PFSK-1 (cell line): ENCODE measurements at regions not wholly inside any gene's neighbourhood (a gene's known extent, or its start where the extent isn't known, plus 50 kb on each side); places are given as distances from the start of the nearest gene placed in this dataset.

ENCODE experiments used
- FOXP2 ChIP-seq: optimal IDR thresholded peaks from 2 replicates; pipeline ENCODE3; 2011; ENCODE audit warnings: borderline replicate concordance, control low read depth, inconsistent platforms; ENCODE audit not compliant: insufficient read depth; ENCODE audit errors: extremely low read length, extremely low read depth
- POLR2AphosphoS5 ChIP-seq: IDR thresholded peaks from 2 replicates; pipeline ENCODE4 v1.6.1; 2012; ENCODE audit warnings: low read depth, mild to moderate bottlenecking, control low read depth, low read length, moderate library complexity
- SIN3A ChIP-seq: IDR thresholded peaks from 2 replicates; pipeline ENCODE4 v1.6.1; 2012; ENCODE audit warnings: mild to moderate bottlenecking, low read length, moderate library complexity, borderline replicate concordance; ENCODE audit not compliant: insufficient read depth
- TAF1 ChIP-seq: IDR thresholded peaks from 2 replicates; pipeline ENCODE4 v1.6.1; 2012; ENCODE audit warnings: low read length, control low read depth, borderline replicate concordance; ENCODE audit not compliant: insufficient read depth
- TF ChIP-seq, protein P1 (sequence below), 2 experiments: IDR thresholded peaks; 2 replicates each; pipeline versions ENCODE4 v1.6.1 to v1.8.0; 2011 to 2012; ENCODE audit warnings: low read depth in 2 of 2, low read length in 2 of 2, control low read depth in 1 of 2, inconsistent platforms in 1 of 2, mild to moderate bottlenecking in 1 of 2, moderate library complexity in 1 of 2; ENCODE audit not compliant: insufficient read depth in 1 of 2

DNA sequence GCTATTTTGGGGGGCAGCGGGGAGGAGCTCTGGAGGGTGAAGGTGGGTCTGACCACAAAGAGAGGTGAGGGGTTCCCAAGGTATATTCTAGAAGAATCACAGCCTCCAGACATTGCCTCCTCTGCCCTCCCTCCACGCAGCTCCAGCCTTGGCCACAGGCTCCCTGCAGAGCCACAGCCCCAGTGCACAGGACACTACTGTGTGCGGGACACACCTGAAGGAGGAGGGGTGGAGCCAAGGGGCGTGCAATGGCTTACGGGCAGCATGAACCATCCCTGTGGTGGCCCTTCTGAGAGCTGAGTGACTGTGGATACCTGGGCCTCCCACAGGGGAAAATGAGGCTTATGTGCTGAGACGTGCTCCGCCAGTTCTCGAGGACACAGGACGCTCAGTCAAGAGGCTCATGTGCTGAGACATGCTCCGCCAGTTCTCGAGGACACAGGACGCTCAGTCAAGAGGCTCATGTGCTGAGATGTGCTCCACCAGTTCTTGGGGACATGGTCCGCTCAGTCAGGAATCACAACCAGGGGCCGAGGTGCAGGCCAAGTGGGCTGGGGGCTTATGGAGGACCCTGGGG is 417.3 kb downstream of the SHANK2 start:
- TF ChIP-seq POLR2AphosphoS5, result no peak
- no peak for TF ChIP-seq SIN3A
- TF ChIP-seq, protein P1, sequence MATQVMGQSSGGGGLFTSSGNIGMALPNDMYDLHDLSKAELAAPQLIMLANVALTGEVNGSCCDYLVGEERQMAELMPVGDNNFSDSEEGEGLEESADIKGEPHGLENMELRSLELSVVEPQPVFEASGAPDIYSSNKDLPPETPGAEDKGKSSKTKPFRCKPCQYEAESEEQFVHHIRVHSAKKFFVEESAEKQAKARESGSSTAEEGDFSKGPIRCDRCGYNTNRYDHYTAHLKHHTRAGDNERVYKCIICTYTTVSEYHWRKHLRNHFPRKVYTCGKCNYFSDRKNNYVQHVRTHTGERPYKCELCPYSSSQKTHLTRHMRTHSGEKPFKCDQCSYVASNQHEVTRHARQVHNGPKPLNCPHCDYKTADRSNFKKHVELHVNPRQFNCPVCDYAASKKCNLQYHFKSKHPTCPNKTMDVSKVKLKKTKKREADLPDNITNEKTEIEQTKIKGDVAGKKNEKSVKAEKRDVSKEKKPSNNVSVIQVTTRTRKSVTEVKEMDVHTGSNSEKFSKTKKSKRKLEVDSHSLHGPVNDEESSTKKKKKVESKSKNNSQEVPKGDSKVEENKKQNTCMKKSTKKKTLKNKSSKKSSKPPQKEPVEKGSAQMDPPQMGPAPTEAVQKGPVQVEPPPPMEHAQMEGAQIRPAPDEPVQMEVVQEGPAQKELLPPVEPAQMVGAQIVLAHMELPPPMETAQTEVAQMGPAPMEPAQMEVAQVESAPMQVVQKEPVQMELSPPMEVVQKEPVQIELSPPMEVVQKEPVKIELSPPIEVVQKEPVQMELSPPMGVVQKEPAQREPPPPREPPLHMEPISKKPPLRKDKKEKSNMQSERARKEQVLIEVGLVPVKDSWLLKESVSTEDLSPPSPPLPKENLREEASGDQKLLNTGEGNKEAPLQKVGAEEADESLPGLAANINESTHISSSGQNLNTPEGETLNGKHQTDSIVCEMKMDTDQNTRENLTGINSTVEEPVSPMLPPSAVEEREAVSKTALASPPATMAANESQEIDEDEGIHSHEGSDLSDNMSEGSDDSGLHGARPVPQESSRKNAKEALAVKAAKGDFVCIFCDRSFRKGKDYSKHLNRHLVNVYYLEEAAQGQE (IDR thresholded peaks at IDR 0.05; ENCODE audit: insufficient read depth in 1 of 2, low read depth in 2 of 2, low read length in 2 of 2), result no peak
- TF ChIP-seq FOXP2, result no peak
- TF ChIP-seq TAF1, result no peak

DNA sequence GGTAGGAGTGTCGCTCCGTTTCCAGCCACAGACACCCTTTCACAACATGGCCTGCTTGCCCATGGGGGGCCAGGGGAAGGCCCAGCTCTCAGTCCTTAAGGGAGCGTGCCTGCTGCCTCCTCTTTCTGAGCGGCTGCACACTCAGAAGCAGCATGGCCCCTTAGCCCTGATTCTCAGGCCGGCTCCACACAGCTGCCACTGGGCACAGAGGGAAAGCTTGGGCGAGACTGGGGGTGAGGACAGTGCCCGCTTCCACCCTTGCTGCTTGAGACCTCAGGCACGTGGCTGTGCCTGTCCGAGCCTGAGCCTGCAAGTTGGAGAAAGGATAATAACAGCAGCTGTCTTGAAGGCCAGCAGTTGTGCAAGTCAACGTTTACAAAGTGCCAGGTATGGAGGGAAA is 416.3 kb downstream of the SHANK2 start:
- no peak for TF ChIP-seq POLR2AphosphoS5
- no peak for TF ChIP-seq FOXP2
- TF ChIP-seq, protein P1 (IDR thresholded peaks at IDR 0.05; ENCODE audit: insufficient read depth in 1 of 2, low read depth in 2 of 2, low read length in 2 of 2), result no peak
- no peak for TF ChIP-seq TAF1
- no peak for TF ChIP-seq SIN3A

DNA sequence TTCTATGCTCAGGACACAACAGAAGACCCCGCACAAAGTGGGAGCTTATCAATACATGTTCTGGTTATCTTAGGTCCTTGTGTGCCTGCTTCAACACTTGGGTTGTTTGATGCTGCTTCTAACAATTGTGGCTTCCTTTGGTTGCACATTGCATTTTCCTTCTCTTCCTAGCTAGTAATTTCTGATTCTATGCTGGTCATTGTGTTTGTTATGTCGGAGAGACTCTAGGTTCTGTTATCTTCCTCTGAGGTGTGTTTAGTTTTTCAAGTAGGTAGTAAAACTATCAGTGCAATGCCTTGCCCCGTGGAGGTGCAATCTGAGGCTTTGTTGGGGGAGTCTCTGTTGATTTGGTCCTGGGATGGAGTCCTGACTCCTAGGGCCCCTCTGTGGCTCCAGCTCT is 414.2 kb downstream of the SHANK2 start:
- no peak for TF ChIP-seq SIN3A
- no peak for TF ChIP-seq POLR2AphosphoS5
- no peak for TF ChIP-seq TAF1
- TF ChIP-seq, protein P1 (IDR thresholded peaks at IDR 0.05; ENCODE audit: insufficient read depth in 1 of 2, low read depth in 2 of 2, low read length in 2 of 2), result no peak
- TF ChIP-seq FOXP2, result no peak

DNA sequence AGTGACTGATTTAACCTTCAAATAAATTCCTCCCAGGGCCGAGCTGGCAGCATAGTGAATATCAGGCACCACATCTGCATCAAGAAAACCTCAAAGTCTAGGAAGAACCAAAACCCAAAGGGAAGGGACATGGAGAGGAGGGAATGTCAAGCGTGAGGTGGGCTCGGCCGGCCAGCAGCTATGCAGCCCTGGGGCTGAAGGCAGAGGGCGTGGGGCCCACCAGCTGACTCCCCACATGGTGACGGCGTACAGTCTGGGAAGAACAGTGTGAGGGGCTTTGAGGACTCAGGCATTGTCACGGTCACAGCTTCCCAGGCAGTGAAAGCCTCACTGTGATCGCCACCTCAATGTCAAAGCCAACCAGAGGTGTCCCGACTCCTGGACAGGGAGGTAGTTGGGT is 412.5 kb downstream of the SHANK2 start:
- TF ChIP-seq POLR2AphosphoS5 (no peak), FOXP2 (no peak), TAF1 (no peak), SIN3A (no peak)
- TF ChIP-seq, protein P1 (IDR thresholded peaks at IDR 0.05; ENCODE audit: insufficient read depth in 1 of 2, low read depth in 2 of 2, low read length in 2 of 2), result no peak
